CD4-positive, alpha-beta T cell treated with Interleukin-15 for 1 hour (primary cell): ENCODE measurements at regions not wholly inside any gene's neighbourhood (a gene's known extent, or its start where the extent isn't known, plus 50 kb on each side); places are given as distances from the start of the nearest gene placed in this dataset.
A peak's percentile ranks its signal among the peaks of the same experiment; 100 is the strongest.
"Not testable (repeated sequence)": the region's sequence is repeated elsewhere in the genome, so short reads cannot be mapped to it uniquely, and the experiment has no call there.

Experiments used
- DNase-seq: peaks from one replicate; pipeline ENCODE4 v3.0.0-alpha.2; 2020

DNA sequence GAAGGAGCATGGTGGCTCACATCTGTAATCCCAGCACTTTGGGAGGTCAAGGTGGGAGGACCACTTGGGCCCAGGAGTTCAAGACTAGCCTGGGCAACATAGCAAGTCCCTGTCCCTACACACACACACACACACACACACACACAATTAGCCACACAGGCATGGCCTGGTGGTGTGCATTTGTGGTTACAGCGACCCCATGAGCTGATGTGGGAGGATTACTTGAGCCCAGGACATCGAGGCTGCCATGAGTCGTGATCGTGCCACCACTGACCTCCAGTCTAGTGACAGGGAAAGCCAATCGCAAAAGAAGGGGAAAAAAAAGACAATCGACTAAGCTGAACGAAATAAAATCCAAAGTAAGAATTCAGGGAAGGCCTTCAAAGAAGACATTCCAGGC is 67.9 kb downstream of the TBX3 start:
- no peak for DNase-seq

GRCh38 chr12:114614040-114614439 is 69.9 kb downstream of the TBX3 start:
- no peak for DNase-seq

DNA sequence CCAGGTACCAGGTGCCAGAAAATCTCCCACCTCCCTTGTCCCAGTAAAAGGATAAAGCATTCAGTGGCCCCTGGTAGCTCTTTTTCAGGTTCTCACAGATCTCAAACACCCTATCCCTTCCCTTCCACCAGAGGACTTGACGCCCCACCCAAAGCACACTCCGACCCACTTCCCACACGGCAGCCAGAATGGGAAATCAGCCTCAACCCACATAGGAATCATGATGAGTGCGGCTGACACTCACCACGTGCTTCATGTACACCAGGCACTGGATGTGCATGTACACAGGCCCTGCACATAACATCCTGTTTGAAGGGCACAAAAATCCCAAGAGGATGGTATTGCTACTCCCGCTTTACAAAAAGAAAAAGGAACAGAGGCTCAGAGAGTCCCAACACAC is 71.9 kb downstream of the TBX3 start:
- DNase-seq: no peak

GRCh38 chr12:114611145-114612018 is 72.6 kb downstream of the TBX3 start:
- no peak for DNase-seq

DNA sequence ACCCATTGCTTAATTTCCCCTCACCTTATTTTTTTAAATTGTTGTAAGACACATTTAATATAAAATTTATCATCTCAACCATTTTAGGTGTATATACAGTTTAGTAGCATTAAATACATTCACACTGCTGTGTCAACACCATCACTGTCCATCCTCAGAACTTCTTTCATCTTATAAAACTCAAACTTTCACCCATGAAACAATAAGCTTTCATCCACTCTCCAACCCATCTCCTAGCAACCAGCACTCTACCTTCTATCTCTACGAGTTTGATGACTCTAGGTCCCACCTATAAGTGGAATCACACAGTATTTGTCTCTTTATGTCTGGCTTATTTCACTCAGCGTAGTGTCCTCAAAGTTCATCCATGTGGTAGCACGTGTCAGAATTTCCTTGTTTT is 75.5 kb downstream of the TBX3 start:
- DNase-seq: no peak

- DNase-seq: no peak
Observed at GRCh38 chr12:114605918-114606317, 78.1 kb downstream of the TBX3 start.

GRCh38 chr12:114604606-114605005 is 79.4 kb downstream of the TBX3 start:
- no peak for DNase-seq

DNA sequence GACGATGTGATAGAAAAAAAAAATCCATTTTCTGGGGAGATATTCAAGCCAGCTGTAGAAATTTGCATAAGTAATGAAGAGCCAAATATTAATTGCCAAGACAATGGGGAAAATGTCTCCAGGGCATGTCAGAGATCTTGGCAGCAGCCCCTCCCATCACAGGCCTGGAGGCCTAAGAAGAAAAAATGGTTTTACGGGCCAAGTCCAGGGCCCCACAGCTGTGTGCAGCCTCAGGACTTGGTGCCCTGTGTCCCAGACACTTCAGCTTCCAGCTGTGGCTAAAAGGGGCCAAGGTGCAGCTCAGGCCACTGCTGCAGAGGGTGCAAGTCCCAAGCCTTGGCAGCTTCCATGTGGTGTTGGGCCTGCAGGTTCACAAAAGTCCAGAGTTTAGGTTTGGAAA is 83.4 kb downstream of the TBX3 start:
- not testable (repeated sequence) for DNase-seq

- DNase-seq: no peak
Observed at GRCh38 chr12:114598111-114598510, 85.9 kb downstream of the TBX3 start.

DNA sequence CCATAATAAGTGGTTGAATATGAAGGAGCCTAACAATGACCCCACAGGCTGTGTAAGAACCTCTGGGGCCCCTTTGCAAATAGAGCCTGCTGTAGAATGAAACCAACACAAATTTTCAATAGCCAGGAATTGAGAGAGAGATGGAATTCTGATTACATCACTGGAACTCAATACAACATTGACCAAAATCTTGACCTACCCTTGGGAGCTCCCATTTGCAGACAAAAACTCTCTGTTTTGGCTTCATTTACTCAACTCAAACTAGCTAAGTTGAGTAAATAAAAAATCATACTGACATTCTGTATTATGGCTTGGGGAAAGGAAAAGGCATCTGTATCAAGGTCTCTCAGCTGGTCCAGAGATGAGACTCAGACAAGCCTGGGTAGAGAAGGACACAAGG is 91.0 kb downstream of the TBX3 start:
- no peak for DNase-seq

DNA sequence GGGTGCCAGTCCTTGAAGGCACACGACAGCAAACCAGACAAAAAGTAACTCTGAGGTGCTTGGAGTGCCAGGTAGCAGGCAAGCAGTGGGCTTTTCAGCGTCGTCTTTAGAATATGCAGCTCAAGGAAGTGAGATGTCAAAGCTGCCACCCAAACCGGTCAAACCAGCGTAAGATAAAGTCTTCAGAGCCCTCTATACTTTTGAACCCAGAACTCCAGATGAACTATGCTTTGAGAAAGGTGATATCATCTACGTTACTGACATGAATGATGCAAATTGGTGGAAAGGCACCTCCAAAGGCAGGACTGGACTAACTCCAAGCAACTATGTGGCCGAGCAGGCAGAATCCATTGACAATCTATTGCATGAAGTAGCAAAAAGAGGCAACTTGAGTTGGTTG is 95.9 kb downstream of the TBX3 start:
- DNase-seq: no peak

- DNase-seq: no peak
Observed at GRCh38 chr12:114580306-114580705, 103.7 kb downstream of the TBX3 start.

GRCh38 chr12:114579389-114579788 is 104.6 kb downstream of the TBX3 start:
- DNase-seq: no peak

GRCh38 chr12:114562654-114563053 is 121.3 kb downstream of the TBX3 start:
- DNase-seq: no peak

DNA sequence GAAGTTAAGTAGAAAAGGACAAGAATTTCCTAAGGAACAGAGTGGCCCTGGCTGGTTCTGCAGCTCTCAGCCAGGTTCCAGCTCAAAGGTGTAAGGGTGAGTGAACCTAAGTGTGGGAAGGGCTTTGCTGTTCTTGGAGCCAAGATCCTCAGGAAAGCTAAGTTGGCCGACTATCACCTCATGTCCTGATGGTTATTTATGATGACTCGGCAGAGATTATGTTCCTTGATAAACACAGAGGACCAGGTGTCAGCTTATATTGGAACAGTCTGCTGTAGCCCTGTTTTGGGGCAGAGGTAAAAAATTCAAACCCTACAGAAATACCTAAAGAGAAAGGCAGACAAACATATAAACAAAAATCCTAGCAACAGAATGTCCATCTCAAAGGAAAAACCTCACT is 128.5 kb downstream of the TBX3 start:
- DNase-seq: no peak

DNA sequence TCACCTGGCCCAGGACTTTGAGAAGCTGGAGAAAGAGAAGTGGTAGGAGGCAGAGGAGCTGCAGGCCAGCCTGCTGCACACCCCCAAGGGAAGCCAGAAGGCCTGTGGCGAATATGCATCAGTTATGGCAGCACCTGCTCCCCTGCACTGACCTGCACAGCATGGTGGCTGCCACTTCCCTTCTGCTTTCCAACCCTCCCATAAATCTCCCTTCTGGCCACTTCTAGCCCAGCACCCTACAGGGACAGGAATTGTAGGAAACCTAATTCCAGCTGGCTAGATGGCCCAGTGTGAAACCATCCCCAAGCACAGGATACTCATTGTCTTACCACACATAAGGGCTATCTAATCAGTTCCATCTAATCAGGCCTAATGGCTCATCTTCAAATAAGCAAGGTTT is 136.3 kb downstream of the TBX3 start:
- no peak for DNase-seq

GRCh38 chr12:114530417-114530816 is 124.5 kb upstream of the TBX5 start:
- no peak for DNase-seq

- DNase-seq: no peak
Observed at GRCh38 chr12:114529966-114530365, 124.0 kb upstream of the TBX5 start.

DNA sequence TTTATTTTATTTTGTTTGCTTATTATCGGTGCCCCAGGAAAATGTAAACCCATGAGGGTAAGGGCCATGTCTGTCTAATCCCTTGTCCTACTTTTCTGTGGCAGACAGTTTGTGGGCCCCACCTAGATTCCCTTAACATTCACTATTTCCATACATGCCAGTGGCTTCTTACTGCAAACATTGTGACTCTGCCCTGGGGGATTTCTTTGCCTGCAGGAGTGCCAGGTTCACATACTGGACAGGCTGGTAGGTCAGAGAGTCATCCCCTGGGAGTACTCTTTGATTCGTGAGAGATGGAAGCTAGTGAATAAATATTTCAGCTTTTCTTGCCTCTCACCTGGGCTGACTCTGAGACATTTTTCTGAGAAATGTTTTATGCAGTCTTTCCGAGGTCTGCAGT is 122.8 kb upstream of the TBX5 start:
- DNase-seq: no peak

DNA sequence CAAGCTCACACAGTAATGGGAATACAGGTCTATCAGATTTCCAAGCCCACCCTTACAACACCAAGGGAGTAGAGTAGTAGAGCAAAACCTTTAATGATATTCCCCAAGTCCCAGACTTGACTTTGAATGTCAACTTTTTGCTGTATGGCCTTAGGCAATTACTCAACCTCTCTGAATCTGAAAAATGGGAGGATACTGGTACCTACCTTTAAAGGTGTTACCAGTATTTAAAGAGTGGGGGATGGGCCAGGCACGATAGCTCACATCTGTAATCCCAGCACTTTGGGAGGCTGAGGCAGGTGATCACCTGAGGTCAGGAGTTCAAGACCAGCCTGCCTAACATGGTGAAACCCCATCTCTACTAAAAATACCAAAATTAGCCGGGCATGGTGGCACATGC is 115.2 kb upstream of the TBX5 start:
- not testable (repeated sequence) for DNase-seq

- DNase-seq: no peak
Observed at GRCh38 chr12:114512351-114512750, 106.4 kb upstream of the TBX5 start.

- DNase-seq: peak; percentile 45
Observed at GRCh38 chr12:114508529-114509129, 102.7 kb upstream of the TBX5 start.

DNA sequence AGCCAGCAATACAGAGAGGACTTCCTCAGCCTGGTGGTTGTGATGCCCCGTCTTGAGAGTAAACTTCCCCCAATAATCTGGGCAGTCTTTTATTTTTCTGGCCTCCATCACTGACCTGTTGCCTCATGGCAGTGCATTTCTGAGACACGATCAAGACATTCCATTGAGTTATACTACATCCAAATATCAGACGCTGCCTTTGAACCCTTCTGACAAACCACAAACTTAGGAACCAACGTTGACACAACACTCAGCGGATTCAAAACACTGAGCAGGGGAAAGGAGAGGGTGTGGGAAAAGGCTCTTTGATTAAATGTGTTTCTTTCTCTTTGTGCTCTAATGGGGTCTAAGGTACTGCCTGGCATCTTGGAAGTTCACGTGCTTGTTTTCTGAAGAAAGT is 100.7 kb upstream of the TBX5 start:
- DNase-seq: no peak

- no peak for DNase-seq
Observed at GRCh38 chr12:114504311-114504710, 98.4 kb upstream of the TBX5 start.

DNA sequence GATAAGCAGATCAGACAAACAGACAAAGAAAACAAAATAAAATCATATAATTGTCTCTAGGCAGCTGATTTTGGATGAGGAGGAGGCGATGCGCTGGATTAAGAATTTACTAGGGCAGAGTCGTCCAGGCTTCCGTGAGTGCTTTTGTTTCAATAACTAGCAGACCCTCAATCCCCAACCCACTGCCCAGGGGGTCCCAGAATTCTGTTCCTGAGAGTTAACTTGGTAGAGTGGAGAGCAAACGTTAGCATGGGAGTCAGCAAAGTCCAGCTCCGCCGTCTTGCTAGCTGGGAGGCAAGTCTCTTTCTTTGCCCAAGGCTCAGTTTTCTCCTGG is 95.5 kb upstream of the TBX5 start:
- DNase-seq: no peak
